Liver (tissue), 8 donors: ENCODE measurements at regions not wholly inside any gene's neighbourhood (a gene's known extent, or its start where the extent isn't known, plus 50 kb on each side); places are given as distances from the start of the nearest gene placed in this dataset.

Source experiments
- DNase-seq: peaks from one replicate; pipeline ENCODE4 v3.0.0-alpha.2; 2017; ENCODE audit warnings: low spot score
- H3K27ac ChIP-seq, 2 donors: one replicate each; pipeline ENCODE4 v1.7.0; 2013; ENCODE audit warnings: inconsistent platforms in 2 of 2, low read length in 2 of 2, control low read depth in 1 of 2, low read depth in 1 of 2, mild to moderate bottlenecking in 1 of 2
- H3K27me3 ChIP-seq, 4 donors: one replicate each; pipeline versions ENCODE4 v1.6.1 to v1.7.0; 2013; ENCODE audit warnings: low read length in 3 of 4, inconsistent platforms in 1 of 4, mild to moderate bottlenecking in 1 of 4, moderate library complexity in 1 of 4; ENCODE audit not compliant: control insufficient read depth in 4 of 4, insufficient read depth in 4 of 4
- H3K36me3 ChIP-seq, 4 donors: one replicate each; pipeline versions ENCODE4 v1.6.1 to v1.7.0; 2013; ENCODE audit warnings: low read length in 3 of 4, mild to moderate bottlenecking in 3 of 4, low read depth in 1 of 4, moderate library complexity in 1 of 4; ENCODE audit not compliant: control insufficient read depth in 4 of 4, insufficient read depth in 3 of 4
- H3K4me1 ChIP-seq, 4 donors: one replicate each; pipeline versions ENCODE4 v1.6.1 to v1.7.0; 2013; ENCODE audit warnings: low read length in 3 of 4, mild to moderate bottlenecking in 3 of 4, moderate library complexity in 1 of 4; ENCODE audit not compliant: control insufficient read depth in 4 of 4, insufficient read depth in 4 of 4
- H3K4me3 ChIP-seq, 3 donors: one replicate each; pipeline versions ENCODE4 v1.6.1 to v1.7.0; 2013; ENCODE audit warnings: low read length in 3 of 3, control low read depth in 1 of 3, low read depth in 1 of 3, mild to moderate bottlenecking in 1 of 3
- H3K9ac ChIP-seq, 2 donors: one replicate each; pipeline ENCODE4 v1.7.0; 2013; ENCODE audit warnings: low read length in 2 of 2, mild to moderate bottlenecking in 2 of 2, moderate library complexity in 2 of 2, control low read depth in 1 of 2, low read depth in 1 of 2
- H3K9me3 ChIP-seq, 4 donors: one replicate each; pipeline versions ENCODE4 v1.6.1 to v1.7.0; 2013; ENCODE audit warnings: low read length in 3 of 4; ENCODE audit not compliant: control insufficient read depth in 4 of 4
- CTCF ChIP-seq: fragments of 150-350 bp; IDR thresholded peaks from 2 replicates; pipeline ENCODE4 v1.5.1; 2017; ENCODE audit warnings: improper control_type of control experiment, low read depth, low read length; ENCODE audit not compliant: missing input control
- EGR1 ChIP-seq, 2 donors: IDR thresholded peaks; 2 replicates each; pipeline ENCODE4 v1.6.1; 2016 to 2018; ENCODE audit warnings: antibody characterized with exemption in 2 of 2, low read depth in 2 of 2
- FOXA2 ChIP-seq: IDR thresholded peaks from 2 replicates; pipeline ENCODE4 v1.6.1; 2016; ENCODE audit warnings: antibody characterized with exemption
- GABPA ChIP-seq, 2 donors: IDR thresholded peaks in 1 of 2; conservative IDR thresholded peaks in 1 of 2; 2 replicates each; pipeline ENCODE4 v1.6.1; 2016; ENCODE audit warnings: antibody characterized with exemption in 2 of 2, mild to moderate bottlenecking in 1 of 2, moderate library complexity in 1 of 2
- HNF4A ChIP-seq, 2 donors: conservative IDR thresholded peaks; 2 replicates each; pipeline ENCODE4 v1.6.1; 2016; ENCODE audit warnings: antibody characterized with exemption in 2 of 2, mild to moderate bottlenecking in 2 of 2
- JUND ChIP-seq, 2 donors: IDR thresholded peaks; 2 replicates each; pipeline ENCODE4 v1.6.1; 2016; ENCODE audit warnings: antibody characterized with exemption in 2 of 2
- NR2F2 ChIP-seq: IDR thresholded peaks from 2 replicates; pipeline ENCODE4 v1.6.1; 2016; ENCODE audit warnings: antibody characterized with exemption
- RAD21 ChIP-seq, 2 donors: IDR thresholded peaks; 2 replicates each; pipeline ENCODE4 v1.6.1; 2016; ENCODE audit warnings: antibody characterized with exemption in 2 of 2, mild to moderate bottlenecking in 2 of 2
- REST ChIP-seq: IDR thresholded peaks from 2 replicates; pipeline ENCODE4 v1.6.1; 2016; ENCODE audit warnings: antibody characterized with exemption, mild to moderate bottlenecking
- RXRA ChIP-seq, 2 donors: IDR thresholded peaks; 2 replicates each; pipeline ENCODE4 v1.6.1; 2017 to 2018; ENCODE audit warnings: antibody characterized with exemption in 2 of 2, mild to moderate bottlenecking in 1 of 2
- TAF1 ChIP-seq: conservative IDR thresholded peaks from 2 replicates; pipeline ENCODE4 v1.6.1; 2016; ENCODE audit warnings: antibody characterized with exemption, mild to moderate bottlenecking
- YY1 ChIP-seq: IDR thresholded peaks from 2 replicates; pipeline ENCODE4 v1.6.1; 2016; ENCODE audit warnings: antibody characterized with exemption, mild to moderate bottlenecking
- WGBS: extraction: QIAGEN DNeasy Blood & Tissue Kit; methylation state at CpG from one replicate; pipeline ENCODE4 v1.1.7; 2013; 5-methylcytosine and 5-hydroxymethylcytosine counted together
- TF ChIP-seq, protein P1 (sequence below): IDR thresholded peaks from 2 replicates; pipeline ENCODE4 v1.6.1; 2016; ENCODE audit warnings: antibody characterized with exemption
- TF ChIP-seq, protein P2 (sequence below): IDR thresholded peaks from 2 replicates; pipeline ENCODE4 v1.6.1; 2016; ENCODE audit warnings: antibody characterized with exemption
- TF ChIP-seq, protein P3 (sequence below): IDR thresholded peaks from 2 replicates; pipeline ENCODE4 v1.6.1; 2016; ENCODE audit warnings: antibody characterized with exemption
- donor health status: healthy.
- donor health status: healthy.
- donor health status: healthy.
- donor health status: healthy.
- donor health status: healthy.

- 73% methylated on average over 3 of the region's 3 CpGs for WGBS
These were observed 186.6 kb downstream of the CPEB2 start for GRCh38 chr4:15188605-15189539.

DNA sequence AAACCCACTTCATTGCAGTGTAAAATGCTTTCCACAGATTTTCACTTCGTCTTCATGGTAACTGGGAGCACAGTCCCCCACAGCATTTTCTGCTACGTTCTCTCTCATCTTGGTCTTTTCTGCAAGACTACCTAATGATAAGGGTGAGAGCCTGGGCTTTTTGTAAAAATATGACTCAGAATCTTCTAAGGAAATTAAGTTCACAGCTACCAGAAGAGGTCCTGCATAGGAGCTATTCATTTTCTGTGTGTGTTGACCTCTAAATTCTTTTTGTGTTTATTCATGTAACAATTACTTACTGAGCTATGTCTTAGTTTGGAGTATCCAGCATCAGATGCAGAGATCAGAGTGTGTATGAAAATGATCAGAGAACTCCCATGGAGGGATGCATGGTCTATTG is 192.2 kb downstream of the CPEB2 start:
- Histone ChIP-seq H3K4me3 (no peak overlapping the region), H3K36me3 (no peaks in the 10 kb centered on the region), H3K9ac (no peak overlapping the region), H3K4me1 (no peaks in the 10 kb centered on the region), H3K27ac (no peak overlapping the region), H3K9me3 (no peaks in the 10 kb centered on the region), H3K27me3 (no peaks in the 10 kb centered on the region)
- no peak for DNase-seq
- WGBS: 83% methylated on average over 2 of the region's 2 CpGs
- TF ChIP-seq RAD21 (IDR thresholded peaks at IDR 0.05) (no peak), REST (no peak), GABPA (IDR thresholded peaks at IDR 0.05 in 1 of 2, conservative IDR thresholded peaks at IDR 0.05 in 1 of 2) (no peak), NR2F2 (no peak), EGR1 (IDR thresholded peaks at IDR 0.05; ENCODE audit: low read depth in 2 of 2) (no peak), RXRA (IDR thresholded peaks at IDR 0.05) (no peak), JUND (IDR thresholded peaks at IDR 0.05) (no peak), CTCF (no peak), TAF1 (no peak), HNF4A (conservative IDR thresholded peaks at IDR 0.05) (no peak), YY1 (no peak), FOXA2 (no peak)
- TF ChIP-seq, protein P1, sequence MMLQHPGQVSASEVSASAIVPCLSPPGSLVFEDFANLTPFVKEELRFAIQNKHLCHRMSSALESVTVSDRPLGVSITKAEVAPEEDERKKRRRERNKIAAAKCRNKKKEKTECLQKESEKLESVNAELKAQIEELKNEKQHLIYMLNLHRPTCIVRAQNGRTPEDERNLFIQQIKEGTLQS: no peak
- TF ChIP-seq, protein P2, sequence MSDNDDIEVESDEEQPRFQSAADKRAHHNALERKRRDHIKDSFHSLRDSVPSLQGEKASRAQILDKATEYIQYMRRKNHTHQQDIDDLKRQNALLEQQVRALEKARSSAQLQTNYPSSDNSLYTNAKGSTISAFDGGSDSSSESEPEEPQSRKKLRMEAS: no peak
- TF ChIP-seq, protein P3, sequence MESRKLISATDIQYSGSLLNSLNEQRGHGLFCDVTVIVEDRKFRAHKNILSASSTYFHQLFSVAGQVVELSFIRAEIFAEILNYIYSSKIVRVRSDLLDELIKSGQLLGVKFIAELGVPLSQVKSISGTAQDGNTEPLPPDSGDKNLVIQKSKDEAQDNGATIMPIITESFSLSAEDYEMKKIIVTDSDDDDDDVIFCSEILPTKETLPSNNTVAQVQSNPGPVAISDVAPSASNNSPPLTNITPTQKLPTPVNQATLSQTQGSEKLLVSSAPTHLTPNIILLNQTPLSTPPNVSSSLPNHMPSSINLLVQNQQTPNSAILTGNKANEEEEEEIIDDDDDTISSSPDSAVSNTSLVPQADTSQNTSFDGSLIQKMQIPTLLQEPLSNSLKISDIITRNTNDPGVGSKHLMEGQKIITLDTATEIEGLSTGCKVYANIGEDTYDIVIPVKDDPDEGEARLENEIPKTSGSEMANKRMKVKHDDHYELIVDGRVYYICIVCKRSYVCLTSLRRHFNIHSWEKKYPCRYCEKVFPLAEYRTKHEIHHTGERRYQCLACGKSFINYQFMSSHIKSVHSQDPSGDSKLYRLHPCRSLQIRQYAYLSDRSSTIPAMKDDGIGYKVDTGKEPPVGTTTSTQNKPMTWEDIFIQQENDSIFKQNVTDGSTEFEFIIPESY: no peak

More at GRCh38 chr4:15188605-15189539, 186.6 kb downstream of the CPEB2 start:
- no peaks in the 10 kb centered on the region for H3K36me3 ChIP-seq
- no peak for DNase-seq
- H3K9ac ChIP-seq: no peak overlapping the region
- H3K9me3 ChIP-seq: no peaks in the 10 kb centered on the region
- no peaks in the 10 kb centered on the region for H3K4me1 ChIP-seq
- TF ChIP-seq REST: no peak
- no peaks in the 10 kb centered on the region for H3K27me3 ChIP-seq
- H3K4me3 ChIP-seq: no peak overlapping the region
- H3K27ac ChIP-seq: no peak overlapping the region
